ENCODE measurements at regions not wholly inside any gene's neighbourhood (a gene's known extent, or its start where the extent isn't known, plus 50 kb on each side); places are given as distances from the start of the nearest gene placed in this dataset.

GRCh38 chr9:1879501-1879900, 135.6 kb upstream of the SMARCA2 start:
- TF ChIP-seq, protein P1, sequence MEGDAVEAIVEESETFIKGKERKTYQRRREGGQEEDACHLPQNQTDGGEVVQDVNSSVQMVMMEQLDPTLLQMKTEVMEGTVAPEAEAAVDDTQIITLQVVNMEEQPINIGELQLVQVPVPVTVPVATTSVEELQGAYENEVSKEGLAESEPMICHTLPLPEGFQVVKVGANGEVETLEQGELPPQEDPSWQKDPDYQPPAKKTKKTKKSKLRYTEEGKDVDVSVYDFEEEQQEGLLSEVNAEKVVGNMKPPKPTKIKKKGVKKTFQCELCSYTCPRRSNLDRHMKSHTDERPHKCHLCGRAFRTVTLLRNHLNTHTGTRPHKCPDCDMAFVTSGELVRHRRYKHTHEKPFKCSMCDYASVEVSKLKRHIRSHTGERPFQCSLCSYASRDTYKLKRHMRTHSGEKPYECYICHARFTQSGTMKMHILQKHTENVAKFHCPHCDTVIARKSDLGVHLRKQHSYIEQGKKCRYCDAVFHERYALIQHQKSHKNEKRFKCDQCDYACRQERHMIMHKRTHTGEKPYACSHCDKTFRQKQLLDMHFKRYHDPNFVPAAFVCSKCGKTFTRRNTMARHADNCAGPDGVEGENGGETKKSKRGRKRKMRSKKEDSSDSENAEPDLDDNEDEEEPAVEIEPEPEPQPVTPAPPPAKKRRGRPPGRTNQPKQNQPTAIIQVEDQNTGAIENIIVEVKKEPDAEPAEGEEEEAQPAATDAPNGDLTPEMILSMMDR (IDR thresholded peaks at IDR 0.05) = no peak
- no peak for TF ChIP-seq EP300 (IDR thresholded peaks at IDR 0.05)

Data from stomach (tissue), 4 donors.